ENCODE measurements at regions not wholly inside any gene's neighbourhood (a gene's known extent, or its start where the extent isn't known, plus 50 kb on each side); places are given as distances from the start of the nearest gene placed in this dataset.

GRCh38 chr9:86452201-86452828 lies 98.1 kb upstream of the TUT7 start (continued):
- TF ChIP-seq NCOR1 (IDR thresholded peaks at IDR 0.05; ENCODE audit: borderline replicate concordance, low read length) (peak; percentile 47; the same call in 1 of the 2 replicates), HNF4A (CRISPR knock-in tag; IDR thresholded peaks at IDR 0.05) (peak; percentile 61; the same call in 1 of the 2 replicates), GABPA (IDR thresholded peaks at IDR 0.05; ENCODE audit: low read depth, low read length) (no peak), GABPA (CRISPR knock-in tag; IDR thresholded peaks at IDR 0.05; ENCODE audit: low read depth) (no peak), TRIM24 (CRISPR knock-in tag; IDR thresholded peaks at IDR 0.05) (no peak), DRAP1 (CRISPR knock-in tag; IDR thresholded peaks at IDR 0.05) (no peak), MAX (IDR thresholded peaks at IDR 0.05) (peak; percentile 24; the same call in 1 of the 2 replicates), SMARCC2 (IDR thresholded peaks at IDR 0.05) (no peak), BCLAF1 (IDR thresholded peaks at IDR 0.05) (no peak), ZNF770 (CRISPR knock-in tag; IDR thresholded peaks at IDR 0.05) (no peak), ONECUT2 (CRISPR knock-in tag; IDR thresholded peaks at IDR 0.05) (no peak), CEBPB (IDR thresholded peaks at IDR 0.05; ENCODE audit: borderline replicate concordance, low read depth, low read length) (0 out of 2 replicates have a peak, but pooled peaks have one; percentile 39), ZNF549 (CRISPR knock-in tag; IDR thresholded peaks at IDR 0.05) (0 out of 2 replicates have a peak, but pooled peaks have one; percentile 41), FOSL1 (CRISPR knock-in tag; IDR thresholded peaks at IDR 0.05; ENCODE audit: borderline replicate concordance) (no peak), REL (CRISPR knock-in tag; conservative IDR thresholded peaks at IDR 0.05) (no peak), SP2 (CRISPR knock-in tag; IDR thresholded peaks at IDR 0.05) (no peak), PCBP1 (IDR thresholded peaks at IDR 0.05; ENCODE audit: borderline replicate concordance, low read depth, low read length) (no peak), EP300 (IDR thresholded peaks at IDR 0.05; ENCODE audit: low read depth in 2 of 2, low read length in 2 of 2) (no peak), EP300 (CRISPR knock-in tag; IDR thresholded peaks at IDR 0.05; ENCODE audit: borderline replicate concordance) (no peak), DNMT1 (CRISPR knock-in tag; IDR thresholded peaks at IDR 0.05) (no peak), NFRKB (IDR thresholded peaks at IDR 0.05) (no peak)

Data from HepG2 (cell line).